ENCODE measurements at regions not wholly inside any gene's neighbourhood (a gene's known extent, or its start where the extent isn't known, plus 50 kb on each side); places are given as distances from the start of the nearest gene placed in this dataset.

DNA sequence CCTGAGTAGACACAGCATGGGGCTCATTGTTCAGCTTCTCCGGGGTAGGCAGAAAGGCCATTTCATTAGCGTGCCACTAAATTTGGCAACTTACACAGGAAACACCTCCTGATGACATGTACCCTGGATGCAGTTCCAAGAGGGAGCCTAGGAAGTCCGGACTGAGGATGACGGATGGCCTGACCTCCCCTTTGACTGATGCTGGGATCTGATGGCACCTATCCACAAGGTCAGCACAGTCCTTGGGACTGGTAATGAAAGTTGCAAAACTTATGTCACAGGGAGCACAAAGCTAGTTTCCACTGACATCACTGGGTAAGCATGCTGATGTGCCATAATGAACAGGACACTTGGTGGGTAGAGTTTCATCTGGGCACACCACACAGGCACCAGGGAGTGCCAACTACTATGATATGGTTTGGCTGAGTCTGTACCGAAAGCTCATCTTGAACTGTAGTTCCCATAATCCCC, 126.7 kb upstream of the ARL4C start:
- H2AFZ ChIP-seq (ENCODE audit: low read length): no peak overlapping the region
- no peak overlapping the region; the same call in 1 of the 2 replicates for H2BK5ac ChIP-seq (ENCODE audit: low read depth, low read length)
- peak overlapping the region; percentile 3 for H2BK120ac ChIP-seq (replicated peaks; ENCODE audit: low read depth, low read length)
- 0 out of 2 replicates have a peak overlapping the region, but pooled peaks have one; percentile 4 for H2AK5ac ChIP-seq (ENCODE audit: low read depth, low read length)
- peak overlapping the region; percentile 51 for H2BK20ac ChIP-seq (ENCODE audit: low read length)
- no peak overlapping the region; a peak in 1 of 4 replicates for H3K4me2 ChIP-seq (ENCODE audit: insufficient read depth in 1 of 2, low read depth in 2 of 2, low read length in 2 of 2)
- CTCF ChIA-PET (ENCODE audit: partially characterized antibody): interaction anchor here (0.6 to 3.8 kb wide), 2 partner anchors 13 to 519 kb away, joined by 3 to 18 read pairs; no protein-coding TSS in a partner anchor
- no peak overlapping the region for H3K14ac ChIP-seq (ENCODE audit: insufficient read length)
- H3K4ac ChIP-seq (replicated peaks; ENCODE audit: insufficient read length, low read depth, low read length): no peak overlapping the region
- H3K9me3 ChIP-seq (ENCODE audit: insufficient read depth in 2 of 2, low read depth in 1 of 2, low read length in 1 of 2): no peaks in the 10 kb centered on the region
- H3K27ac ChIP-seq (ENCODE audit: low read depth, low read length): no peak overlapping the region
- H3K36me3 ChIP-seq (ENCODE audit: control insufficient read depth in 2 of 4, insufficient read depth in 4 of 4, low read length in 3 of 4): no peaks in the 10 kb centered on the region
- no peak overlapping the region for H3K56ac ChIP-seq (replicated peaks; ENCODE audit: insufficient read length, low read depth, low read length)
- no peak for TF ChIP-seq POLR2A (IDR thresholded peaks at IDR 0.05; ENCODE audit: control extremely low read depth in 1 of 2, low read depth in 2 of 2, low read length in 2 of 2)
- no peak for TF ChIP-seq NRF1 (IDR thresholded peaks at IDR 0.05; ENCODE audit: low read depth, low read length)
- TF ChIP-seq RFX5 (IDR thresholded peaks at IDR 0.05; ENCODE audit: borderline replicate concordance, low read depth, low read length): no peak
- no peak for TF ChIP-seq CEBPB (IDR thresholded peaks at IDR 0.05; ENCODE audit: low read depth, low read length)
- no peak for TF ChIP-seq SUZ12 (IDR thresholded peaks at IDR 0.05; ENCODE audit: low read length)
- TF ChIP-seq TCF12 (IDR thresholded peaks at IDR 0.05; ENCODE audit: low read depth, low read length): no peak
- TF ChIP-seq MAFK (IDR thresholded peaks at IDR 0.05; ENCODE audit: low read depth, low read length): no peak
- TF ChIP-seq EZH2 (IDR thresholded peaks at IDR 0.05; ENCODE audit: low read depth, low read length, severe bottlenecking): no peak
- TF ChIP-seq RNF2 (IDR thresholded peaks at IDR 0.05; ENCODE audit: borderline replicate concordance, low read depth, low read length, missing control alignments, poor library complexity, severe bottlenecking): no peak
- TF ChIP-seq FOSL1 (IDR thresholded peaks at IDR 0.05; ENCODE audit: insufficient read depth, low read depth, low read length): no peak
- TF ChIP-seq, protein P1, sequence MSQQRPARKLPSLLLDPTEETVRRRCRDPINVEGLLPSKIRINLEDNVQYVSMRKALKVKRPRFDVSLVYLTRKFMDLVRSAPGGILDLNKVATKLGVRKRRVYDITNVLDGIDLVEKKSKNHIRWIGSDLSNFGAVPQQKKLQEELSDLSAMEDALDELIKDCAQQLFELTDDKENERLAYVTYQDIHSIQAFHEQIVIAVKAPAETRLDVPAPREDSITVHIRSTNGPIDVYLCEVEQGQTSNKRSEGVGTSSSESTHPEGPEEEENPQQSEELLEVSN (IDR thresholded peaks at IDR 0.05): no peak
- TF ChIP-seq GABPA (IDR thresholded peaks at IDR 0.05; ENCODE audit: borderline replicate concordance, insufficient read depth, low read length): no peak
- TF ChIP-seq ASH2L (IDR thresholded peaks at IDR 0.05; ENCODE audit: low read length): no peak
- no peaks in the 10 kb centered on the region for H3K23me2 ChIP-seq (ENCODE audit: low read depth, low read length)
- POLR2A ChIA-PET (ENCODE audit: partially characterized antibody): interaction anchor here (1.7 to 2.3 kb wide), 2 partner anchors 9 to 55 kb away, joined by 3 to 5 read pairs; no protein-coding TSS in a partner anchor
- DNase-seq (ENCODE audit: low read depth in 1 of 2, low spot score in 2 of 2): no peak
- no peak overlapping the region for H3K4me3 ChIP-seq (ENCODE audit: extremely low read depth in 1 of 4, insufficient read depth in 2 of 4, low read depth in 3 of 4, low read length in 4 of 4)
- no peaks in the 10 kb centered on the region for H3K27me3 ChIP-seq (replicated peaks in 1 of 4; ENCODE audit: control insufficient read depth in 3 of 4, extremely low read depth in 1 of 4, insufficient read depth in 3 of 4, low read length in 3 of 4)
- H2BK15ac ChIP-seq (ENCODE audit: low read length): no peak overlapping the region; the same call in 1 of the 2 replicates
- no peak overlapping the region for H4K5ac ChIP-seq (ENCODE audit: insufficient read length, low read depth, low read length)
- H3K79me1 ChIP-seq (ENCODE audit: low read depth, low read length): no peaks in the 10 kb centered on the region
- no peak overlapping the region for H3K23ac ChIP-seq (ENCODE audit: insufficient read length)
- H3K4me1 ChIP-seq (replicated peaks in 1 of 4; ENCODE audit: control insufficient read depth in 3 of 4, insufficient read depth in 4 of 4, low read length in 3 of 4): no peaks in the 10 kb centered on the region
- H3K79me2 ChIP-seq (ENCODE audit: control insufficient read depth in 1 of 2, insufficient read depth in 2 of 2, low read length in 2 of 2): no peaks in the 10 kb centered on the region
- no peak overlapping the region for H3K9ac ChIP-seq (replicated peaks in 1 of 4; ENCODE audit: extremely low read depth in 1 of 4, low read depth in 3 of 4, low read length in 3 of 4)
- H3K18ac ChIP-seq (ENCODE audit: extremely low read depth, low read length): peak overlapping the region; percentile 14; the same call in 1 of the 2 replicates
- H4K8ac ChIP-seq (ENCODE audit: extremely low read depth, insufficient read depth, low read length): no peak overlapping the region
- H4K91ac ChIP-seq (replicated peaks; ENCODE audit: insufficient read length, low read length): peak overlapping the region; percentile 52
- no peak for FAIRE-seq
- WGBS, 2 experiments (ENCODE audit: extremely low coverage in 1 of 2, insufficient coverage in 1 of 2, insufficient read length in 1 of 2, insufficient replicate concordance in 2 of 2, low coverage in 1 of 2, low lambda C conversion rate in 2 of 2, missing lambda C conversion rate in 1 of 2): 81% methylated on average over 5 of the region's 5 CpGs; no CpG with 5 or more reads in 1 of the 2 experiments
- no peaks in the 10 kb centered on the region for H4K20me1 ChIP-seq (replicated peaks in 1 of 2; ENCODE audit: control insufficient read depth in 1 of 2, insufficient read depth in 2 of 2, low read length in 2 of 2)
- 0 out of 2 replicates have a peak overlapping the region, but pooled peaks have one; percentile 7 for H2BK12ac ChIP-seq (ENCODE audit: low read depth, low read length)
